ENCODE measurements at regions not wholly inside any gene's neighbourhood (a gene's known extent, or its start where the extent isn't known, plus 50 kb on each side); places are given as distances from the start of the nearest gene placed in this dataset.
"Not testable (repeated sequence)": the region's sequence is repeated elsewhere in the genome, so short reads cannot be mapped to it uniquely, and the experiment has no call there.

DNA sequence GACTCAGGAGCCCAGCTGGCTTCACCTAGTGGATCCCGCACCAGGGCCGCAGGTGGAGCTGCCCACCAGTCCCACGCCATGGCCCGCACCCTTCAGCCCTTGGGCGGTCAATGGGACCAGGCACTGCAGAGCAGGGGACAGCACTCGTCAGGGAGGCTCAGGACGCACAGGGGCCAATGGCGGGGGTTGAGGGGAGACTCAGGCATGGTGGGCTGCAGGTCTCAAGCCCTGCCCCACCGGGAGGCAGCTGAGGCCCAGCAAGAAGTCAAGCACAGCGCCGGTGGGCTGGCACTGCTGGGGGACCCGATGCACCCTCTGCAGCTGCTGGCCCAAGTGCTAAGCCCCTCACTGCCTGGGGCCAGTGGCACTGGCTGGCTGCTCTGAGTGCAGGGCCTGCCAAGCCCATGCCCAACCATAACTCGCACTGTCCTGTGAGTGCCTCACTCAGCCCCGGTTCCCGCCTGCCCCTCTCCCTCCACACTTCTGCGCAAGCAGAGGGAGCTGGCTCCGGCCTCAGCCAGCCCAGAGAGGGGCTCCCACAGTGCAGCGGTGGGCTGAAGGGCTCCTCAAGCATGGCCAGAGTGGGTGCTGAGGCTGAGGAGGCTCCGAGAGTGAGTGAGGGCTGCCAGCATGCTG is 111.7 kb upstream of the PGR start:
- ChIA-PET POLR2A (ENCODE audit: low non-redundant PET) (no interaction called here), CTCF (no interaction called here)
- no peak for DNase-seq (ENCODE audit: low spot score)
- TF ChIP-seq, protein P1, sequence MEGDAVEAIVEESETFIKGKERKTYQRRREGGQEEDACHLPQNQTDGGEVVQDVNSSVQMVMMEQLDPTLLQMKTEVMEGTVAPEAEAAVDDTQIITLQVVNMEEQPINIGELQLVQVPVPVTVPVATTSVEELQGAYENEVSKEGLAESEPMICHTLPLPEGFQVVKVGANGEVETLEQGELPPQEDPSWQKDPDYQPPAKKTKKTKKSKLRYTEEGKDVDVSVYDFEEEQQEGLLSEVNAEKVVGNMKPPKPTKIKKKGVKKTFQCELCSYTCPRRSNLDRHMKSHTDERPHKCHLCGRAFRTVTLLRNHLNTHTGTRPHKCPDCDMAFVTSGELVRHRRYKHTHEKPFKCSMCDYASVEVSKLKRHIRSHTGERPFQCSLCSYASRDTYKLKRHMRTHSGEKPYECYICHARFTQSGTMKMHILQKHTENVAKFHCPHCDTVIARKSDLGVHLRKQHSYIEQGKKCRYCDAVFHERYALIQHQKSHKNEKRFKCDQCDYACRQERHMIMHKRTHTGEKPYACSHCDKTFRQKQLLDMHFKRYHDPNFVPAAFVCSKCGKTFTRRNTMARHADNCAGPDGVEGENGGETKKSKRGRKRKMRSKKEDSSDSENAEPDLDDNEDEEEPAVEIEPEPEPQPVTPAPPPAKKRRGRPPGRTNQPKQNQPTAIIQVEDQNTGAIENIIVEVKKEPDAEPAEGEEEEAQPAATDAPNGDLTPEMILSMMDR (conservative IDR thresholded peaks at IDR 0.05; ENCODE audit: low read depth), result no peak
- H3K27ac ChIP-seq, result no peak overlapping the region

GRCh38 chr11:101231207-101231834 is 101.7 kb upstream of the PGR start:
- POLR2A ChIA-PET (ENCODE audit: low non-redundant PET); DNase-seq (ENCODE audit: low spot score); CTCF ChIA-PET; H3K27ac ChIP-seq: not testable (repeated sequence)

- TF ChIP-seq, protein P1 (conservative IDR thresholded peaks at IDR 0.05; ENCODE audit: low read depth), result no peak
Measured at GRCh38 chr11:101226617-101227016, 97.0 kb upstream of the PGR start.

DNA sequence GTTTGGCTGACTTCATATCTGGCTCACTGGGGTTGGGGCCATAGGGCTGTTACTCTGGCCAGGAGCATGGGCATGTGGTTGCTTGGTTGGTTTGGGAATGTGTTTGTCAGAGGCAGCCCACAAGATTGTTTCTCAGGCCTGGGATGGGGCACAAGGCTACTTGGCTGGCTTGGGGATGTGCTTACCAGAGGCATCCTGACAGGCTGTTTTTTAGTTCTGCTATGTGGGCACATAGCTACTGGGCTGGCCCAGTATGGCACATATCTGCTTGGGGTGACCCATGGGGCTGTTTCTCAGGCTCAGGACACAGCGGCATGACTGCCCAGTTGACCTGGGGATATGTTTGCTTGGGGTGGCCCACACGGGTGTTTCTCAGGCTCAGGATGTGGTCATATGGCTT is 94.6 kb upstream of the PGR start:
- CTCF ChIA-PET, result no interaction called here
- TF ChIP-seq, protein P1 (conservative IDR thresholded peaks at IDR 0.05; ENCODE audit: low read depth), result no peak
- no peak for DNase-seq (ENCODE audit: low spot score)
- POLR2A ChIA-PET (ENCODE audit: low non-redundant PET), result no interaction called here
- no peak overlapping the region for H3K27ac ChIP-seq

More at GRCh38 chr11:101226617-101227016, 97.0 kb upstream of the PGR start:
- no peak overlapping the region for H3K27ac ChIP-seq
- CTCF ChIA-PET, result no interaction called here
- DNase-seq (ENCODE audit: low spot score), result no peak
- POLR2A ChIA-PET (ENCODE audit: low non-redundant PET), result no interaction called here

DNA sequence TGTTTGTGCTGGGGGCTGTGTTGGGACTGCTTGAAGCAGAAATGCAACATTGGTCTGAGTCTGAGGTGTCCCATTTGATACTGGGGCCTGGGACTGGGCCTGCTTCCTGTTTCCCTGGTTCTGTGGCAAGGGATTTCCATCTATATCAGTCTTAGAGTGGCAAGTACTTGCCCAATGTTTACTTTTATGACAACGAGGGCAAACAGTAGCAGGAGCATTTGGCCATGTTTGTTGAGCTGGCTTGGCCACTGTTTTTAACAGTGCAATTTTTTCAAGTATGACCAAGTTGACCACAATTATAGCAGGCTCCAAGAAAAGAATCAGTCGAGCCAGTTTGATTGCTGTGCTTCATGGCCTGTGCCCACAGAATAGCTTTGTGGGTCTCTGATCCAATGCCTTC is 88.5 kb upstream of the PGR start:
- DNase-seq (ENCODE audit: low spot score); H3K27ac ChIP-seq; POLR2A ChIA-PET (ENCODE audit: low non-redundant PET): not testable (repeated sequence)
- CTCF ChIA-PET, result interaction anchor here (0.6 kb wide), 1 partner anchor 219 kb away, joined by 3 read pairs; no protein-coding TSS in a partner anchor

DNA sequence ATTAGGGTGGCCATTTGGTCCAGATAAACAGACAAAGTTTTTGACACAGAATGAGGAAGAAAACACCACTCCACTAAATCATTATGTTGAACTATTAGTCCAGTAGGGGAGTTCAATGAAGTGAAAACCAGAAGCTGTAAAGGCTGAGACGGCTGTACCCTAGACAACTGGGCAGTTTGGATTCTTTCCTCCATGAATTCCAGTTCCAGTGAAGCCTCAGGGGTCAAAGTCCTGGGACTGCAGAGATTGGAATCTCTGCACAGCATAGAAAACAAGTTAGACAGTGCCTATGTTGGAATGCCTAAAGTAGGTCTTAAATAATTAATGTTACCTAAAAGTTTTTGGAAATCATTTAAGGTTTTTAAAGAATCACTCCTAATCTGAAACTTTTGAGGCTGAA is 86.5 kb upstream of the PGR start:
- POLR2A ChIA-PET (ENCODE audit: low non-redundant PET); DNase-seq (ENCODE audit: low spot score); H3K27ac ChIP-seq; CTCF ChIA-PET: not testable (repeated sequence)

GRCh38 chr11:101215069-101215468 is 85.5 kb upstream of the PGR start:
- no peak for DNase-seq (ENCODE audit: low spot score)
- TF ChIP-seq, protein P1 (conservative IDR thresholded peaks at IDR 0.05; ENCODE audit: low read depth), result no peak
- POLR2A ChIA-PET (ENCODE audit: low non-redundant PET), result no interaction called here
- H3K27ac ChIP-seq, result no peak overlapping the region
- CTCF ChIA-PET, result interaction anchor here (1.0 kb wide), 1 partner anchor 109 kb away, joined by 3 read pairs; no protein-coding TSS in a partner anchor

DNA sequence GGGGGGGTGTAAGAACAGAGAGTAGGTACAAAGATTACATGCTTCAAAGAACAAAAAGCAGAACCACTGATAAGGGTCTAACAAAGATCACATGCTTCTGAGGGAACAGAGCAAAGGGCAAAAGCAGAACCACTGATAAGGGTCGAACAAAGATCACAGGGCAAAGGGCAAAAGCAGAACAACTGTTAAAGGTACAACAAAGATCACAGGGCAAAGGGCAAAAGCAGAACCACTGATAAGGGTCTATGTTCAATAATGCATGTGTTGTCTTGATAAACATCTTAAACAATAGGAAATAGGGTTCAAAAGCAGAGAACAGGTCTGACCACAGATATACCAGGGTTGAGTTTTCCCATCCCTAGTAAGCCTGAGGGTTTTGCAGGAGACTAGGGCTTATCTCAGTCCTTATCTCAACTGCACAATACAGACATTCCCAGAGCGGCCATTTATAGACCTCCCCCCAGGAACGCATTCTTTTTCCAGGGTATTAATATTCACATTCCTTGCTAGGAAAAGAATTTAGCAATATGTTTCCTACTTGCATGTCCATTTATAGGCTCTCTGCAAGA is 81.9 kb upstream of the PGR start:
- CTCF ChIA-PET, result no interaction called here
- TF ChIP-seq, protein P1 (conservative IDR thresholded peaks at IDR 0.05; ENCODE audit: low read depth), result no peak
- DNase-seq (ENCODE audit: low spot score), result no peak
- POLR2A ChIA-PET (ENCODE audit: low non-redundant PET), result no interaction called here
- H3K27ac ChIP-seq, result no peak overlapping the region
